Mesothelial cell of epicardium (in vitro differentiated cells): ENCODE measurements at regions not wholly inside any gene's neighbourhood (a gene's known extent, or its start where the extent isn't known, plus 50 kb on each side); places are given as distances from the start of the nearest gene placed in this dataset.
"Not testable (repeated sequence)": the region's sequence is repeated elsewhere in the genome, so short reads cannot be mapped to it uniquely, and the experiment has no call there.

ENCODE experiments used
- DNase-seq, 2 experiments: peaks; one replicate each; pipeline ENCODE4 v3.0.0; 2021; ENCODE audit warnings: low spot score in 2 of 2; ENCODE audit not compliant: unreplicated experiment in 2 of 2
- H3K27ac Mint-ChIP-seq: 2 replicates; pipeline ENCODE4 v1.8.0; 2021; ENCODE audit warnings: mixed read lengths
- H3K27me3 Mint-ChIP-seq: 2 replicates; pipeline ENCODE4 v1.8.0; 2021; ENCODE audit warnings: low read depth, mixed read lengths
- H3K36me3 Mint-ChIP-seq: 2 replicates; pipeline ENCODE4 v1.8.0; 2021; ENCODE audit warnings: mixed read lengths
- H3K4me1 Mint-ChIP-seq: 2 replicates; pipeline ENCODE4 v1.8.0; 2021; ENCODE audit warnings: mixed read lengths
- H3K4me3 Mint-ChIP-seq: 2 replicates; pipeline ENCODE4 v1.8.0; 2021; ENCODE audit warnings: mild to moderate bottlenecking, moderate library complexity, mixed read lengths
- H3K9me3 Mint-ChIP-seq: 2 replicates; pipeline ENCODE4 v1.8.0; 2021; ENCODE audit warnings: mixed read lengths
- TF ChIP-seq, protein P1 (sequence below): fragments of 200-600 bp; sonication (generic); IDR thresholded peaks from one replicate; pipeline ENCODE4 v1.5.0; 2021; ENCODE audit warnings: antibody characterized with exemption; ENCODE audit not compliant: unreplicated experiment

DNA sequence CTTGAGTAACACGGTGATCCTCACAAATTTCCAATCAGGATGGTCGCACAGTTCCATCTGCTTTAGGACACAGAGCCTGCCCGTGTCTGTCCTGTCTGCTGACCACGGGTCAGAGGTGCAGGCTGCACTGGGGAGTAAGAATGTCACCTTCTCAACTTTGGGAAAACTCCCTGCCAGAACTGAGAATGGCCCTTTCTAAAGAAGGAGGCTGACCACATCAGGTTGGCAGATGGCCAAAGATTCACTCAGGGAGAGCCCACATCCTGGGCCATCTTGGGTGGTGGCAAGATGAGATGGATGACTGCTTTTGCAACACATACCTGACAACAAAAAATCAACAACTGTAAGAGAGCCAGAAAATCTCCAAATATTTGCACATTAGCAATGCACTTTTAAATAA lies 101.9 kb downstream of the IGLL1 start:
- no peak overlapping the region for H3K4me3 Mint-ChIP-seq
- H3K4me1 Mint-ChIP-seq: peaks cover 10% of the 10 kb centered on the region
- H3K27me3 Mint-ChIP-seq: no peaks in the 10 kb centered on the region
- DNase-seq: no peak
- TF ChIP-seq, protein P1, sequence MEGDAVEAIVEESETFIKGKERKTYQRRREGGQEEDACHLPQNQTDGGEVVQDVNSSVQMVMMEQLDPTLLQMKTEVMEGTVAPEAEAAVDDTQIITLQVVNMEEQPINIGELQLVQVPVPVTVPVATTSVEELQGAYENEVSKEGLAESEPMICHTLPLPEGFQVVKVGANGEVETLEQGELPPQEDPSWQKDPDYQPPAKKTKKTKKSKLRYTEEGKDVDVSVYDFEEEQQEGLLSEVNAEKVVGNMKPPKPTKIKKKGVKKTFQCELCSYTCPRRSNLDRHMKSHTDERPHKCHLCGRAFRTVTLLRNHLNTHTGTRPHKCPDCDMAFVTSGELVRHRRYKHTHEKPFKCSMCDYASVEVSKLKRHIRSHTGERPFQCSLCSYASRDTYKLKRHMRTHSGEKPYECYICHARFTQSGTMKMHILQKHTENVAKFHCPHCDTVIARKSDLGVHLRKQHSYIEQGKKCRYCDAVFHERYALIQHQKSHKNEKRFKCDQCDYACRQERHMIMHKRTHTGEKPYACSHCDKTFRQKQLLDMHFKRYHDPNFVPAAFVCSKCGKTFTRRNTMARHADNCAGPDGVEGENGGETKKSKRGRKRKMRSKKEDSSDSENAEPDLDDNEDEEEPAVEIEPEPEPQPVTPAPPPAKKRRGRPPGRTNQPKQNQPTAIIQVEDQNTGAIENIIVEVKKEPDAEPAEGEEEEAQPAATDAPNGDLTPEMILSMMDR: no peak
- H3K9me3 Mint-ChIP-seq: peaks cover 15% of the 10 kb centered on the region
- H3K36me3 Mint-ChIP-seq: peaks cover 2% of the 10 kb centered on the region
- H3K27ac Mint-ChIP-seq: no peak overlapping the region

GRCh38 chr22:23474531-23474930 lies 105.6 kb downstream of the IGLL1 start:
- DNase-seq, H3K27ac Mint-ChIP-seq, H3K27me3 Mint-ChIP-seq, H3K36me3 Mint-ChIP-seq, H3K4me3 Mint-ChIP-seq: not testable (repeated sequence)
- Mint-ChIP-seq H3K9me3 (peaks cover 15% of the 10 kb centered on the region), H3K4me1 (peaks cover 14% of the 10 kb centered on the region)

DNA sequence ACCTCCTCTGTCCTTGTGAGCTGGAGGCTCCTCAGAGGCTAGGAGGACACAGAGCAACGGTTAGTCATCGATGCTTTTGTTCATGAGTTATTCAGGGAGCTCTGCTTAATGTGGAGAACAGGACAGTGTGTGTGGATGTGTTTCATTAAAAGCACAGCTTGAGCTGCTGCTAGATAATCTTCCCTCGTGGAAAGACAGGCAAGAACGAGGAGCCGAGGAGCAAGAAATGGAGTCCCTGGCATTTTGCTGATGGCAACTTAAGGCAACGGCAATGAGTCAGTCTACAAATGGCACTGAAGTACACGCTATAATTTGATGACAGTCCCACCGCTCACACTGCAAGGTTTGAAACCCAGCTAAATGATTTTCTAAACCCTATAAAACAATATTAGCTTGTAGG lies 106.2 kb downstream of the IGLL1 start:
- TF ChIP-seq, protein P1: no peak
- peaks cover 9% of the 10 kb centered on the region for H3K9me3 Mint-ChIP-seq
- no peak overlapping the region for H3K4me3 Mint-ChIP-seq
- peaks cover 2% of the 10 kb centered on the region for H3K36me3 Mint-ChIP-seq
- H3K27ac Mint-ChIP-seq: no peak overlapping the region
- no peak for DNase-seq
- H3K27me3 Mint-ChIP-seq: no peaks in the 10 kb centered on the region
- peaks cover 14% of the 10 kb centered on the region for H3K4me1 Mint-ChIP-seq

GRCh38 chr22:23472376-23472775 lies 107.7 kb downstream of the IGLL1 start:
- not testable (repeated sequence) for H3K27ac Mint-ChIP-seq, H3K27me3 Mint-ChIP-seq, DNase-seq, H3K9me3 Mint-ChIP-seq, H3K36me3 Mint-ChIP-seq, H3K4me3 Mint-ChIP-seq
- peaks cover 21% of the 10 kb centered on the region for H3K4me1 Mint-ChIP-seq

DNA sequence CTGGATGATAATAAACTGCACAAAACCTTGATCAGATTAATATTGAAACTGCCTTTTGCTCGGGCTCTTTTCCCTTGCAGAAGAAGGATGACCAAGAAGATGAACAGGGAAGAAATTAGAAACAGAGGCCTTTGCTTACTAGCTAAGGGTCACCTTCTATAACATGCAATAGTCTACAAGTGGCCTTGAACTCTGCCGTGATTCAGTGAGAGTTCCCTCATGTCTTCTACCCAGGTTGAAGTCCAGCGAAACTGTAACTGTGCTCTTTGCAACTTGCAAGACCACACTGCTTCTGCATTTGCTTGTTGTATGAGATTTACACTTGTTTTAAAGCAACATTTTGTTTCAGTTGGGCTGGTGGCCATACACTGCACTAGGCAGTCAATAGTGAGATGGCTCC lies 108.4 kb downstream of the IGLL1 start:
- no peak overlapping the region for H3K27ac Mint-ChIP-seq
- TF ChIP-seq, protein P1: no peak
- H3K36me3 Mint-ChIP-seq: no peaks in the 10 kb centered on the region
- DNase-seq: no peak
- H3K9me3 Mint-ChIP-seq: no peaks in the 10 kb centered on the region
- peaks cover 23% of the 10 kb centered on the region for H3K4me1 Mint-ChIP-seq
- no peaks in the 10 kb centered on the region for H3K27me3 Mint-ChIP-seq
- H3K4me3 Mint-ChIP-seq: no peak overlapping the region

- no peaks in the 10 kb centered on the region for H3K36me3 Mint-ChIP-seq
- H3K27ac Mint-ChIP-seq: no peak overlapping the region
- H3K27me3 Mint-ChIP-seq: no peaks in the 10 kb centered on the region
- DNase-seq: no peak
- TF ChIP-seq, protein P1: no peak
- H3K4me1 Mint-ChIP-seq: peaks cover 30% of the 10 kb centered on the region
- no peak overlapping the region for H3K4me3 Mint-ChIP-seq
- no peaks in the 10 kb centered on the region for H3K9me3 Mint-ChIP-seq
These were observed 109.2 kb downstream of the IGLL1 start for GRCh38 chr22:23470811-23471389.
